AG04449 (cell line): ENCODE measurements at regions not wholly inside any gene's neighbourhood (a gene's known extent, or its start where the extent isn't known, plus 50 kb on each side); places are given as distances from the start of the nearest gene placed in this dataset.
"Not testable (repeated sequence)": the region's sequence is repeated elsewhere in the genome, so short reads cannot be mapped to it uniquely, and the experiment has no call there.

Source experiments
- CTCF ChIA-PET: fragments of 350-600 bp; formaldehyde crosslinking; extraction: SDS; loops from one replicate; lab custom pipeline; 2021; ENCODE audit warnings: antibody characterized with exemption; lab: Yijun Ruan, JAX
- POLR2A ChIA-PET: fragments of 400-600, 350-600 bp; formaldehyde crosslinking; extraction: SDS; loops from one replicate; lab custom pipeline; 2020; ENCODE audit warnings: antibody characterized with exemption, inconsistent platforms; lab: Yijun Ruan, JAX
- DNase-seq: peaks from one replicate; pipeline ENCODE4 v3.0.0-alpha.2; 2010; ENCODE audit warnings: low read depth, low spot score
- H3K4me3 ChIP-seq: 2 replicates; pipeline ENCODE4 v1.5.1; 2011; ENCODE audit warnings: low read depth, mild to moderate bottlenecking, control low read depth, low read length
- CTCF ChIP-seq: IDR thresholded peaks from one replicate; pipeline ENCODE4 v1.5.1; 2011; ENCODE audit warnings: mild to moderate bottlenecking, moderate library complexity, low read length, control low read depth, inconsistent platforms; ENCODE audit not compliant: insufficient read depth; ENCODE audit errors: missing control alignments

GRCh38 chr3:20391644-20392043, 205.6 kb upstream of the SGO1 start:
- ChIA-PET CTCF (no interaction called here), POLR2A (no interaction called here)
- DNase-seq = no peak
- no peak for TF ChIP-seq CTCF
- H3K4me3 ChIP-seq = no peak overlapping the region

GRCh38 chr3:20388971-20389370, 203.0 kb upstream of the SGO1 start:
- no peak overlapping the region for H3K4me3 ChIP-seq
- POLR2A ChIA-PET = no interaction called here
- no peak for DNase-seq
- no peak for TF ChIP-seq CTCF
- CTCF ChIA-PET = no interaction called here

- no peak for TF ChIP-seq CTCF
- POLR2A ChIA-PET = no interaction called here
- CTCF ChIA-PET = no interaction called here
- no peak overlapping the region for H3K4me3 ChIP-seq
- DNase-seq = no peak
Observed at GRCh38 chr3:20380295-20380694, 194.3 kb upstream of the SGO1 start.

- DNase-seq = no peak
- no peak for TF ChIP-seq CTCF
- POLR2A ChIA-PET = no interaction called here
- no peak overlapping the region for H3K4me3 ChIP-seq
- CTCF ChIA-PET = no interaction called here
Observed at GRCh38 chr3:20378315-20378714, 192.3 kb upstream of the SGO1 start.

- ChIA-PET POLR2A (no interaction called here), CTCF (no interaction called here)
- DNase-seq = no peak
- no peak for TF ChIP-seq CTCF
- no peak overlapping the region for H3K4me3 ChIP-seq
Observed at GRCh38 chr3:20376665-20377217, 190.7 kb upstream of the SGO1 start.

- CTCF ChIA-PET = no interaction called here
- H3K4me3 ChIP-seq = no peak overlapping the region
- TF ChIP-seq CTCF = no peak
- DNase-seq = no peak
- POLR2A ChIA-PET = no interaction called here
Observed at GRCh38 chr3:20375302-20375701, 189.3 kb upstream of the SGO1 start.

- POLR2A ChIA-PET, DNase-seq, H3K4me3 ChIP-seq, CTCF ChIA-PET: not testable (repeated sequence)
Observed at GRCh38 chr3:20370273-20371063, 184.5 kb upstream of the SGO1 start.
